GM21528 (cell line): ENCODE measurements at regions not wholly inside any gene's neighbourhood (a gene's known extent, or its start where the extent isn't known, plus 50 kb on each side); places are given as distances from the start of the nearest gene placed in this dataset.
"Not testable (repeated sequence)": the region's sequence is repeated elsewhere in the genome, so short reads cannot be mapped to it uniquely, and the experiment has no call there.

Experiments
- ATAC-seq: cut with Tn5 transposase; IDR thresholded peaks from one replicate; pipeline ENCODE4 v1.9.1; 2021; ENCODE audit warnings: mild to moderate bottlenecking, moderate library complexity; ENCODE audit not compliant: unreplicated experiment, low FRiP score

GRCh38 chr2:14424478-14425390, 207.8 kb upstream of the LRATD1 start:
- ATAC-seq: no peak

- no peak for ATAC-seq
Observed at GRCh38 chr2:14425869-14426268, 206.6 kb upstream of the LRATD1 start.

GRCh38 chr2:14428056-14428455, 204.5 kb upstream of the LRATD1 start:
- no peak for ATAC-seq

GRCh38 chr2:14433946-14434495, 198.5 kb upstream of the LRATD1 start:
- ATAC-seq: no peak

GRCh38 chr2:14445670-14446069, 186.8 kb upstream of the LRATD1 start:
- no peak for ATAC-seq

GRCh38 chr2:14448340-14448739, 184.2 kb upstream of the LRATD1 start:
- no peak for ATAC-seq

- no peak for ATAC-seq
Observed at GRCh38 chr2:14451312-14451711, 181.2 kb upstream of the LRATD1 start.

GRCh38 chr2:14454202-14454601, 178.3 kb upstream of the LRATD1 start:
- ATAC-seq: no peak

GRCh38 chr2:14459786-14460325, 172.7 kb upstream of the LRATD1 start:
- no peak for ATAC-seq

- no peak for ATAC-seq
Observed at GRCh38 chr2:14475994-14476393, 156.5 kb upstream of the LRATD1 start.

- ATAC-seq: no peak
Observed at GRCh38 chr2:14479486-14479885, 153.0 kb upstream of the LRATD1 start.

GRCh38 chr2:14480120-14480519, 152.4 kb upstream of the LRATD1 start:
- ATAC-seq: no peak

- ATAC-seq: no peak
Observed at GRCh38 chr2:14480906-14481305, 151.6 kb upstream of the LRATD1 start.

GRCh38 chr2:14492920-14493503, 139.5 kb upstream of the LRATD1 start:
- ATAC-seq: no peak

- ATAC-seq: no peak
Observed at GRCh38 chr2:14494759-14495158, 137.8 kb upstream of the LRATD1 start.

- no peak for ATAC-seq
Observed at GRCh38 chr2:14501061-14501460, 131.5 kb upstream of the LRATD1 start.

- not testable (repeated sequence) for ATAC-seq
Observed at GRCh38 chr2:14506955-14507354, 125.6 kb upstream of the LRATD1 start.

GRCh38 chr2:14511541-14511940, 121.0 kb upstream of the LRATD1 start:
- ATAC-seq: no peak

- ATAC-seq: no peak
Observed at GRCh38 chr2:14513903-14514302, 118.6 kb upstream of the LRATD1 start.

- ATAC-seq: no peak
Observed at GRCh38 chr2:14516844-14517243, 115.7 kb upstream of the LRATD1 start.

- ATAC-seq: no peak
Observed at GRCh38 chr2:14517731-14518130, 114.8 kb upstream of the LRATD1 start.
